ENCODE measurements at regions not wholly inside any gene's neighbourhood (a gene's known extent, or its start where the extent isn't known, plus 50 kb on each side); places are given as distances from the start of the nearest gene placed in this dataset.
"Not testable (repeated sequence)": the region's sequence is repeated elsewhere in the genome, so short reads cannot be mapped to it uniquely, and the experiment has no call there.

DNA sequence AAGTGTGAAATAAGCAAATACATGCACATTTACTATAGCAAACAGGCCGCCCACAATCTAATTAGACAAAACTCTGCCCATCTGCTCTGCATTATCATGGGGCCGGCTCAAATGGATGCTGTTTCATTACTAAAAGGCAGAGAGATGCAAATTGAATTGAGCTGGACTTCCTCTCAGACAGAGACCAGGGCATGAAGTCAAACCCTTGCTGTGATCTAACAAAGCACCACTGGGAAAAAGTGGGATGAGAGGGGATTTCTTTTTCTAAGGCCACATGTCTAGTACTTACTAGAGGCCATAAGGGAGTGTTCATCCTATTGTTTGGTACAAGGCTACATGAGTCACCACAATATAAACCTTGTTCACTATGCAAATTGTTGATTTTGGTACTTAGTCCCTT lies 614.7 kb downstream of the ISL1 start:
- no peak for DNase-seq (ENCODE audit: low read depth)
- no peak overlapping the region for H3K4me3 ChIP-seq (ENCODE audit: low read length)
- TF ChIP-seq, protein P1, sequence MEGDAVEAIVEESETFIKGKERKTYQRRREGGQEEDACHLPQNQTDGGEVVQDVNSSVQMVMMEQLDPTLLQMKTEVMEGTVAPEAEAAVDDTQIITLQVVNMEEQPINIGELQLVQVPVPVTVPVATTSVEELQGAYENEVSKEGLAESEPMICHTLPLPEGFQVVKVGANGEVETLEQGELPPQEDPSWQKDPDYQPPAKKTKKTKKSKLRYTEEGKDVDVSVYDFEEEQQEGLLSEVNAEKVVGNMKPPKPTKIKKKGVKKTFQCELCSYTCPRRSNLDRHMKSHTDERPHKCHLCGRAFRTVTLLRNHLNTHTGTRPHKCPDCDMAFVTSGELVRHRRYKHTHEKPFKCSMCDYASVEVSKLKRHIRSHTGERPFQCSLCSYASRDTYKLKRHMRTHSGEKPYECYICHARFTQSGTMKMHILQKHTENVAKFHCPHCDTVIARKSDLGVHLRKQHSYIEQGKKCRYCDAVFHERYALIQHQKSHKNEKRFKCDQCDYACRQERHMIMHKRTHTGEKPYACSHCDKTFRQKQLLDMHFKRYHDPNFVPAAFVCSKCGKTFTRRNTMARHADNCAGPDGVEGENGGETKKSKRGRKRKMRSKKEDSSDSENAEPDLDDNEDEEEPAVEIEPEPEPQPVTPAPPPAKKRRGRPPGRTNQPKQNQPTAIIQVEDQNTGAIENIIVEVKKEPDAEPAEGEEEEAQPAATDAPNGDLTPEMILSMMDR (conservative IDR thresholded peaks at IDR 0.05; ENCODE audit: low read depth, low read length), result no peak

DNA sequence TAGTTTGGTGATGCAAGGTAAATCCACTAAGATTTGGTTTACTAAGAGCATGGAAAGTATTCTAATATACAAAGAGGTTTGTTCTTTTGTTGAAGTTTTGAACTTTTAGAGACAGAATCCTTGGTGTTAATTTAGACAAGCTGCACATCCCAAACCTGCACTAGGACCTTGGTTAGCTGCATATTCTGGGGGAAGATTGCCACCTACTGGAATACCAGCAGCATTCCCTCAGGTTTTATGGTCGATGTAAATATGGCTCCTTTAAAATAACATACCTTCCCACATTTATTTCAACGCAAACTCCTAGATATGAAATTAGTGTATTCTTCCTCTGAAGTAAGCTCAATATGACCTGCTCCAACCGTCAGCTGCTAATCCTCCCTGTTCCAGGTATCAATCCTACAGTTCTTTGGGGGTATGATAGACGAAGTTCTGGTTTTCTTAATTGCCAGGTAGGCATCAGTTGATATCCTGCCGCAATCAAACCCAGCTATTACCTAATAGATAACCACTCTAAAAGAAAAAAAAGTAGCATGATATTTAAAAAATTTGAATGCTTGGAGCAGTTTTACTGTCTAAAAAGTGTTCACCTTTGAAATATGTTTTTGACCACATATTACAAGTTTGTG lies 624.1 kb downstream of the ISL1 start:
- TF ChIP-seq, protein P1 (conservative IDR thresholded peaks at IDR 0.05; ENCODE audit: low read depth, low read length), result peak; percentile 89
- DNase-seq (ENCODE audit: low read depth), result peak; percentile 24
- H3K4me3 ChIP-seq (ENCODE audit: low read length), result no peak overlapping the region

DNA sequence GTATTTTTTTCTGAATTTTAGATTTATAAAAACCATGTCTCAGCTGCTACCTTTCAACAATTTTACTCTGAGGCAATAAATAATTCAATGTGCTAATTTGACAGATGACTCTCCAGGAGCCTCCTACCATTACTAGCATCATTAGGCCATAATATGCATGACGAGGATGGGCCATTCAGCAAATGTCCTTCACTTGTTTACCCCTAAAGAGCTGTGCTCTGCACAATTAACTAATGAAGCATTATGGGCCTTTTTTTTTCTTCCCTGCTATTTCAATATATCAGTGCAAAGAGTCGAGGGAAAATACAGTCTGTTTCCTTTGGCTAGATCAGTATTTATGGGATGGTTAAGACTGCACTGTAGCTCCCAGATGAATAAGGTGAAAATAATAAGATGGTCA lies 627.2 kb downstream of the ISL1 start:
- DNase-seq (ENCODE audit: low read depth), result no peak
- TF ChIP-seq, protein P1 (conservative IDR thresholded peaks at IDR 0.05; ENCODE audit: low read depth, low read length), result no peak
- H3K4me3 ChIP-seq (ENCODE audit: low read length), result no peak overlapping the region

DNA sequence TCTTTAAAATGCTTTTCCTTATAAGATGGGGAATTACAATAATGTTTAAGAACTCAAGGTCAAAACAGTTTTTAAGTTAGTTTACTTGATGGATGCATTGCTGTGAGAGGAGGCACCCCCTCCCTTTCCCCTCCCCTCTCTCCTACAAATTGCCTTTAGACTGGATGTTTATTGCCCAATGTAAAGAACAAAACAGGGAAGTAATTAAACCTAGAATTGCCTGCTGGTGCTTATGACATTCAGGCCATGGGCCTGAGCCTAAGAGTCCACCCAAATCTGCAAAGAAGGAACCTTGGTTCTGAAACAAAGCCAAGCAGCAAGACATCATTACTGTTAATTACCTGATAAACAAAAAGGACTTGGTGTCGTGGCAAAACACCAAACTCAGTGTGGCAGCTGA lies 630.3 kb downstream of the ISL1 start:
- TF ChIP-seq, protein P1 (conservative IDR thresholded peaks at IDR 0.05; ENCODE audit: low read depth, low read length), result no peak
- no peak overlapping the region for H3K4me3 ChIP-seq (ENCODE audit: low read length)
- DNase-seq (ENCODE audit: low read depth), result no peak

DNA sequence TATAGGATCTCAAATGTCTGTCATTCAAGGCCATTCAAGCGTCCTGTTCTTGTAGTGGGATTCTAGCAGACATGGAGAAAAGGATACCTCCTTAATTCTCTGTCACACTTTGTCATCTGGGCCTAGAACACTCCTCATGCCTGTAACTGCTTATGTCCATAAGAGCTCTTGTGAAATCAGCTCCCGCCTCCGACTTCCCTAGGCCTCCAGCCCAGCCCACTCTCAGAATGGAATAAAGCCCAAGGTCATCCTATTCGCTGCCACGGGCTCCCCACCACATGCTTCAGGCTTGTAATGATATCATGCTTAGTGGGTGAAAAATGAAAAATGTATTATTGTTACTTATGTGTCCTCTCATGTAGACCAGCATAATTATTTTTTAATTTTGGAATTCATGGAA lies 632.5 kb downstream of the ISL1 start:
- H3K4me3 ChIP-seq (ENCODE audit: low read length), result no peak overlapping the region
- no peak for DNase-seq (ENCODE audit: low read depth)
- TF ChIP-seq, protein P1 (conservative IDR thresholded peaks at IDR 0.05; ENCODE audit: low read depth, low read length), result no peak

DNA sequence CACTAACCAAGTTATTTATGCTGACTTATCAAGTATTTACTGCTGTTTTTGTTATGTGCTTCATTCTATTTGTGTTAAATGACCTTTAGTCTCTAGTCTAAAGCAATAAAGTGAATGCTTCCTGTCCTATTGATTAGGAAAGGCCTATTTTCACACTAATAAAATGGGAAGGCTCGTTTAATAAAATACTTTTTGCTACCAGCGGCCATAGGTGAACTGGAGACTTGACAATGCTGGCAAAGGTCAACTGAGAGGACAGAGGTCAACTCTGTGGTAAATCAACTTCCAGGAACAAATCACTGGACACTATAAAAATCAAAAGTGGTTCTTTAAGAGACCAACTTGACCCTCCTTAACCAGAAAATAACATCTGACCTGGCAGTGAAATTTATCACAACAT lies 634.3 kb downstream of the ISL1 start:
- no peak overlapping the region for H3K4me3 ChIP-seq (ENCODE audit: low read length)
- TF ChIP-seq, protein P1 (conservative IDR thresholded peaks at IDR 0.05; ENCODE audit: low read depth, low read length), result no peak
- no peak for DNase-seq (ENCODE audit: low read depth)

DNA sequence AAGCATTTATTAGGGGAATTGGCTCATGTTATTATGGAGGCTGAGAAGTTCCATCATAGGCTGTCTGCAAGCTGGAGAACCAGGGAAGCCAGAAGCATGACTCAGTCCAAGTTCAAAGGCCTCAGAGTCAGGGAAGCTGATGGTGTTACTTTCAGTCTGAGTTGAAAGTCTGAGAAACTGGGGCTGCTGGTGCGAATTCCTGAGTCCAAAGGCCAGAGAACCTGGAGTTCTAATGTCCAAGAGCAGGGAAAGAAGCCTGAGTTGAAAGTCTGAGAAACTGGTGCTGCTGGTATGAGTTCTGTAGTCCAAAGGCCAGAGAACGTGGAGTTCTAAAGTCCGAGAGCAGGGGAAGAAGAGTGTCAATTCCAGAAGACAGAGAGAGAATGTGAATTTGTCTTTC lies 641.1 kb downstream of the ISL1 start:
- no peak overlapping the region for H3K4me3 ChIP-seq (ENCODE audit: low read length)
- no peak for DNase-seq (ENCODE audit: low read depth)
- TF ChIP-seq, protein P1 (conservative IDR thresholded peaks at IDR 0.05; ENCODE audit: low read depth, low read length), result no peak

DNA sequence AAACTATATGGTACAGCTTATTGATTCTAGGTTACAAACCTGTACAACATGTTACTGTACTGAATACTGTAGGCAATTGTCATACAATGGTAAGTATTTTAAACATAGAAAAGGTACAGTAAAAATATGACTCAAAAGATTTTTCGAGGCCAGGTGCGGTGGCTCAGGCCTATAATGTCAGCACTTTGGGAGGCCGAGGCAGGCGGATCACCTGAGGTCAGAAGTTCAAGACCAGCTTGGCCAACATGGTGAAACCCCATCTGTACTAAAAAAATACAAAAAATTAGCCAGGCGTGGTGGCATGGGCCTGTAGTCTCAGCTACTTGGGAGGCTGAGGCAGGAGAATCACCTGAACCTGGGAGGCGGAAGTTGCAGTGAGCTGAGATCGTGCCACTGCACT lies 646.6 kb downstream of the ISL1 start:
- not testable (repeated sequence) for DNase-seq (ENCODE audit: low read depth); H3K4me3 ChIP-seq (ENCODE audit: low read length)

Data from retinal pigment epithelial cell (primary cell).